NT2/D1 (cell line): ENCODE measurements at regions not wholly inside any gene's neighbourhood (a gene's known extent, or its start where the extent isn't known, plus 50 kb on each side); places are given as distances from the start of the nearest gene placed in this dataset.

ENCODE experiments used
- SUZ12 ChIP-seq: IDR thresholded peaks from 2 replicates; pipeline ENCODE4 v1.6.1; 2011; ENCODE audit not compliant: insufficient read length, insufficient read depth; ENCODE audit errors: extremely low read depth
- YY1 ChIP-seq: IDR thresholded peaks from 2 replicates; pipeline ENCODE4 v1.6.1; 2011; ENCODE audit not compliant: insufficient read length, insufficient read depth
- ZNF274 ChIP-seq: IDR thresholded peaks from 2 replicates; pipeline ENCODE4 v1.6.1; 2011; ENCODE audit warnings: mild to moderate bottlenecking, low read depth, low read length

DNA sequence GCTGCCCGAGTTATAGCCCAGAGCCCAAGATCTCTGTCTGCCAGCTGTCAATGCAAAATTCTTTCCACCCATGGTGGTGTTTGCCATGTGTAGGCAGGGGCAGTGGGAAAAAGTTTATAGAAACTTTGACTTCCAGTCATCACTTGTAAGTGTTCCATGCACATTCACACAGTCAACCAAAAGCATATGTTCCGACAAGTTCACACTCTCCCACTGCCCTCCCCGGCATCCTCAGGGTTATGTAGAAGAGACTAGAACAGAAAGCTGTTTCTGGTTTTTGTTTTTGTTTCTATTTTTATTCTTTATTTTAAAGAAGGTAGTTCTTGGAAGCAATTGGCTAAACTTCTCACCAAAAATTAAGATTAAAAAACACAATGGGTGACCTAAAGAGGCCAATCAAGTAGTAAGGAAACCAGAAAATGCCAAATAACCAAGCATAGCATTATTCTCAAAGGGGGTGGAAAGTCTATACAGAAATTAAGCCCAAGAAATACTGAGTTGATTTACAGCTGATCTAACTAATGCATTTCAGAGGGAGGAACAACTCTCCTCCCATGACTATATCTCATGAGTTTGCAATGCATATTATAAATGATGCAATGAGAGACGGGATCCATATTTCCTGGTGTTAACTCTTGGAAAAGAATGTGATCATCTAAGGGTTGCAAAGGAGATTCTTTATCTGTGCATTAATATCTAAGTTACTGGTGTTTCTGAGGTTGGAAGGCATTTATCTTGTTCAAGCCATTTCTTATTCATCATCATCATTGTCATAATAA, 91.5 kb upstream of the ETS2 start:
- no peak for TF ChIP-seq ZNF274
- TF ChIP-seq SUZ12 = no peak
- TF ChIP-seq YY1 = no peak
